Right atrium auricular region (tissue), 2 donors: ENCODE measurements at regions not wholly inside any gene's neighbourhood (a gene's known extent, or its start where the extent isn't known, plus 50 kb on each side); places are given as distances from the start of the nearest gene placed in this dataset.

Experiments
- DNase-seq: peaks from one replicate; pipeline ENCODE4 v3.0.0-alpha.2; 2019; ENCODE audit warnings: low spot score
- H3K27ac ChIP-seq, 2 donors: fragments of 200-600 bp; sonication (generic); 1 replicate in 1 of 2; 2 replicates in 1 of 2; pipeline ENCODE4 v1.5.1; 2016 to 2019
- H3K27me3 ChIP-seq, 2 donors: fragments of 200-600 bp; sonication (generic); one replicate each; pipeline versions ENCODE4 v1.5.1 to v1.6.0; 2017 to 2019
- H3K36me3 ChIP-seq: fragments of 200-600 bp; sonication (generic); one replicate; pipeline ENCODE4 v1.5.1; 2016
- H3K4me1 ChIP-seq, 2 donors: fragments of 200-600 bp; sonication (generic); one replicate each; pipeline versions ENCODE4 v1.5.1 to v1.6.0; 2017 to 2019
- H3K4me3 ChIP-seq, 2 donors: fragments of 200-600 bp; sonication (generic); 1 replicate in 1 of 2; 2 replicates in 1 of 2; pipeline ENCODE4 v1.5.1; 2017 to 2019; ENCODE audit warnings: mild to moderate bottlenecking in 1 of 2, moderate library complexity in 1 of 2
- H3K9me3 ChIP-seq, 2 donors: fragments of 200-600 bp; sonication (generic); one replicate each; pipeline ENCODE4 v1.5.1; 2019
- TF ChIP-seq, protein P1 (sequence below), 2 donors: fragments of 200-600 bp; sonication (generic); IDR thresholded peaks; one replicate each; pipeline ENCODE4 v1.5.1; 2019; ENCODE audit warnings: antibody characterized with exemption in 2 of 2

DNA sequence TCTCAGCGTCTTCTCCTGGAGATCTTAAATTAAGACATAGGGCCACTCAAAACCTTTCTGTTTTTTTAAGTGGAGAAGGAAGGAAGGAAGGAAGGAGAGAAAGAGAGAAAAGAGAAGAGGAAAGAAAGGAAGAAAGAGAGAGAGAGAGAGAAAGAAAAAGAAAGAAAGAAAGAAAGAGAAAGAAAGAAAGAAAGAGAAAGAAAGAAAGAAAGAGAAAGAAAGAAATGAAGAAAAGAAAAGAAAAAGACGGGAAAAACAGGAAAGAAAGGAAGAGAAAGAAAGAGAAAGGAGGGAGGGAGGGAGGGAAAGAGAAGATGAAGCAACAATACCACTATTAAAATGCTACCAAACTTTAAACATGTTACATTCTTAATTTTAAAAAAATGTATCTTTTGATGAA is 336.5 kb upstream of the ARID1B start:
- TF ChIP-seq, protein P1, sequence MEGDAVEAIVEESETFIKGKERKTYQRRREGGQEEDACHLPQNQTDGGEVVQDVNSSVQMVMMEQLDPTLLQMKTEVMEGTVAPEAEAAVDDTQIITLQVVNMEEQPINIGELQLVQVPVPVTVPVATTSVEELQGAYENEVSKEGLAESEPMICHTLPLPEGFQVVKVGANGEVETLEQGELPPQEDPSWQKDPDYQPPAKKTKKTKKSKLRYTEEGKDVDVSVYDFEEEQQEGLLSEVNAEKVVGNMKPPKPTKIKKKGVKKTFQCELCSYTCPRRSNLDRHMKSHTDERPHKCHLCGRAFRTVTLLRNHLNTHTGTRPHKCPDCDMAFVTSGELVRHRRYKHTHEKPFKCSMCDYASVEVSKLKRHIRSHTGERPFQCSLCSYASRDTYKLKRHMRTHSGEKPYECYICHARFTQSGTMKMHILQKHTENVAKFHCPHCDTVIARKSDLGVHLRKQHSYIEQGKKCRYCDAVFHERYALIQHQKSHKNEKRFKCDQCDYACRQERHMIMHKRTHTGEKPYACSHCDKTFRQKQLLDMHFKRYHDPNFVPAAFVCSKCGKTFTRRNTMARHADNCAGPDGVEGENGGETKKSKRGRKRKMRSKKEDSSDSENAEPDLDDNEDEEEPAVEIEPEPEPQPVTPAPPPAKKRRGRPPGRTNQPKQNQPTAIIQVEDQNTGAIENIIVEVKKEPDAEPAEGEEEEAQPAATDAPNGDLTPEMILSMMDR (IDR thresholded peaks at IDR 0.05), result no peak
- Histone ChIP-seq H3K36me3 (no peaks in the 10 kb centered on the region), H3K4me3 (no peak overlapping the region), H3K4me1 (no peaks in the 10 kb centered on the region), H3K27me3 (no peaks in the 10 kb centered on the region), H3K9me3 (no peaks in the 10 kb centered on the region), H3K27ac (no peak overlapping the region)
- DNase-seq, result no peak

DNA sequence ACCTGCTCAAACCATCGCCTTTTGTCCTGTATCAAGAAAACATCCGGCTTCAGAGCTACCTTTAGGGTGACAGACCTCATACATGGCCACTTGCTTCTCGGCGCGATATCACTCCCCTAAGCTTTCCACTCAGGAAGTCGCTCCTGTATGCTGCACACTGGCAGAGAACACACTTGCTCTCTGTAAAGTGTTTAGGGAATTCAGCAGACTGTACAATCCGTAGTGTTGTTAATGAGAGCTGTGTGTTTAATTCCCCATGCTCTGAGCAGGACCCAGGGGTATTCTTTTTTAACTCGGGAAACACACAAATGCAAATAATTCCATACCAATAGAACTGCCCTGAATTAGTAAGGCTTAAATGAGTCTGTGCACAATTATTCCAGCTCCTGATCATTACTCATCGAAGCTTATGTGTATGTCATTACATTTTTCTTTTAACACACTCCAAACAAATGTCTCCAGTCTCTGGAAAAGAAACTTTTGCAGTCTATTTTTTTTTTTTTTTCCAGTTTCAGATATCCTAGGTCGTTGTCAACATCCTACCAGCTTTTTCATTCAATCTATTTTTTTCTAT is 338.7 kb upstream of the ARID1B start:
- Histone ChIP-seq H3K27me3 (no peaks in the 10 kb centered on the region), H3K9me3 (no peaks in the 10 kb centered on the region), H3K4me1 (no peaks in the 10 kb centered on the region), H3K4me3 (no peak overlapping the region), H3K36me3 (no peaks in the 10 kb centered on the region), H3K27ac (no peak overlapping the region)
- TF ChIP-seq, protein P1 (IDR thresholded peaks at IDR 0.05), result no peak
- no peak for DNase-seq

DNA sequence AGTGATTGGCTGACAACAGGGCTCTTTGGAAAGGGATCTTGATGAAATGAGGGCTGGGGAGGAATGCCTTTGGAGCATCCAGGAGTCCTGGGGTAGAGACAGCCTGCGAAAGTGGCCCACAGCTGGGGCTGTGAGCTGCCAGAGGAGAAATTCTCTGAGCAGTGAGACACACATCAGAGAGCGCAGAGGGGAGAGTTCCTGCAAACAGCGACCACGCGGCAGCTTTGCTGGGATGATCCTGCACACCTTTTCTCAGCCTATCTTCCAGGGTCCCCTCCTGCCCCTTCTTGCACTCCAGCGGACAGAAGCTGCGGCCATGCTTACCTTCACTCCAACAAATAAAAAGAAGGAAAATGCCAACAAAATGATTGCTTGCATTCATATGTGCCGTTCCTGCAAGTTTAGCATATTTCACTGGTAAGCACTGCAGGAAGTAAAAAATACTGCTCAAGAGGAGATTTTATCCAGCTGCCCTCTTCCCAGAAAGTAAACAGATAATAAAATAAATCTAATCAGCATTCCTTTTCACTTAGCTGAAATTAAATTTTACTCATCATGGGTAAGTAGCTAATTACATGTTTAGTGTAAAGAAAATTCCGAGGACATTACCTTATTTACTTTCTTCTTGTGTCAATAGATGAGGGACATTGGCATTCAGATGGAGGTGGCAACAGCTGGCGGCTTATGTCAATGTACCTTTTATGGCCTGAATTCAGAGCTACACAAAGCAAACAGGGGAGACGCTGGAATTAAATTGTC is 339.9 kb upstream of the ARID1B start:
- Histone ChIP-seq H3K27me3 (no peaks in the 10 kb centered on the region), H3K27ac (no peak overlapping the region), H3K9me3 (no peaks in the 10 kb centered on the region), H3K36me3 (no peaks in the 10 kb centered on the region), H3K4me3 (no peak overlapping the region), H3K4me1 (no peaks in the 10 kb centered on the region)
- DNase-seq, result no peak
- TF ChIP-seq, protein P1 (IDR thresholded peaks at IDR 0.05), result no peak

DNA sequence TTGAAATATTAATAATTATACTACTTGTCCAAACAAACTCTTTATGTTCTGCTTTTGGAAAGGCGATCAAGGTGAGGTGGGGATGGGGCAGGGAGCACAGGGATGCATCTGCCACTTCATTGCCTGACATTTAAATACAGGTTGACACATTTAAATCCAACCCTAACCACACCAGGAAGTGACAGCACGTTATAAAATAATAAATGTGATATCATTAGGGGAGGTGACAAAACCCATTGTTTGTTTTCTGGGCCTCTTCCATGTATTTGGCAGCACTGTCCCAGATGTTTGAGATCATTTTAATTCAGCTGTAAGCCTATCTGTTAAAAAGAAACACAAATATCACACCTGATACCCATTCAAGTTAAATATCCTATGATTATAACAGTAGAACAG is 342.4 kb upstream of the ARID1B start:
- Histone ChIP-seq H3K27me3 (no peaks in the 10 kb centered on the region), H3K4me3 (no peak overlapping the region), H3K36me3 (no peaks in the 10 kb centered on the region), H3K9me3 (no peaks in the 10 kb centered on the region), H3K27ac (no peak overlapping the region), H3K4me1 (no peaks in the 10 kb centered on the region)
- TF ChIP-seq, protein P1 (IDR thresholded peaks at IDR 0.05), result no peak
- no peak for DNase-seq

DNA sequence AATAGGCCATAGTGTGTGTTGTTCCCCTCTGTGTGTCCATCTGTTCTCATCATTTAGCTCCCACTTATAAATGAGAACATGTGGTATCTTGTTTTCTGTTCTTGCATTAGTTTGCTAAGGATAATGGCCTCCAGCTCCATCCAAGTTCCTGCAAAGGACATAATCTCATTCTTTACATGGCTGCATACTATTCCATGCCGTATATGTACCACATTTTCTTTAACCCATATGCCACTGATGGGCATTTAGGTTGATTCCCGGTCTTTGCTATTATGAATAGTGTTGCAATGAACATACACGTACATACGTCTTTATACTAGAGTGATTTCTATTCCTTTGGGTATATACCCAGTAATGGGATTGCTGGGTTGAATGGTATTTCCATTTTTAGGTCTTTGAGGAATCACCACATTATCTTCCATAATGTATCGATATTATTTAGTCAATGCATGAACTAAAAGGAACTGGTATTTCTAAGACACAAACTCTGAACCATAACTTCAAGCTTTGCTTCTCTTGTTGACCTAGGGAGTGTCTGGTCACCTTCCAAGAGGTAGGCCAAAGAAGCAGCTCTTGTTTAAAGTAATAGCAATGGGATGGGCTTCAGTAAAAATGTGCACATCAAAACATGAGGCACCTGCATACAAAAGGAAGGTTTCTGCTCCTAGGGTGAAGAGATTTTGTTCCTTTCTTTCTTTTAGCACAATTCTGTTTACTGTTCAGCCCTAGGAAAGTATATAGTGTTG is 343.0 kb upstream of the ARID1B start:
- no peaks in the 10 kb centered on the region for H3K9me3 ChIP-seq
- H3K36me3 ChIP-seq, result no peaks in the 10 kb centered on the region
- H3K4me1 ChIP-seq, result no peaks in the 10 kb centered on the region
- H3K27me3 ChIP-seq, result no peaks in the 10 kb centered on the region
- no peak for DNase-seq
- H3K4me3 ChIP-seq, result no peak overlapping the region
- no peak overlapping the region for H3K27ac ChIP-seq
- TF ChIP-seq, protein P1 (IDR thresholded peaks at IDR 0.05), result no peak
